GM21619 (cell line): ENCODE measurements at regions not wholly inside any gene's neighbourhood (a gene's known extent, or its start where the extent isn't known, plus 50 kb on each side); places are given as distances from the start of the nearest gene placed in this dataset.

Source experiments
- ATAC-seq: cut with Tn5 transposase; IDR thresholded peaks from one replicate; pipeline ENCODE4 v1.9.1; 2021; ENCODE audit not compliant: unreplicated experiment

DNA sequence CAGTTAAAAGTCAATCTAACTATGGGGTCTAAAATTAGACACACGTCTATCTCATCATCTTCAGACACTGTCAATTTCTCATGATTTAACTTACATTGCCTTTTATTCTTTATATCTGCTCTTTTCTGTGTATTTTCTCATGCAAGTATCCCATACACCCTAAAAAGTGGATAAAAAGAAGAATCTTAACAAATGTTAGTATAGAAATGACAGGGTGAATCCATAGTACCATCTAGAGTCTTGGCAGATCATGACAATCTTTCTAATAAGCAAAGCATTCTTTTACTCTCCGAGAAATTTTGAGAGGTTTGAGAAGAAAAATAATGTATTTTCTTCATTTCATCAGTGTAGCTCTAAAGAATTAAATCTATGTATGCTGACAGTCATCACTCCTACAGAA is 382.7 kb downstream of the C6orf118 start:
- ATAC-seq: no peak

DNA sequence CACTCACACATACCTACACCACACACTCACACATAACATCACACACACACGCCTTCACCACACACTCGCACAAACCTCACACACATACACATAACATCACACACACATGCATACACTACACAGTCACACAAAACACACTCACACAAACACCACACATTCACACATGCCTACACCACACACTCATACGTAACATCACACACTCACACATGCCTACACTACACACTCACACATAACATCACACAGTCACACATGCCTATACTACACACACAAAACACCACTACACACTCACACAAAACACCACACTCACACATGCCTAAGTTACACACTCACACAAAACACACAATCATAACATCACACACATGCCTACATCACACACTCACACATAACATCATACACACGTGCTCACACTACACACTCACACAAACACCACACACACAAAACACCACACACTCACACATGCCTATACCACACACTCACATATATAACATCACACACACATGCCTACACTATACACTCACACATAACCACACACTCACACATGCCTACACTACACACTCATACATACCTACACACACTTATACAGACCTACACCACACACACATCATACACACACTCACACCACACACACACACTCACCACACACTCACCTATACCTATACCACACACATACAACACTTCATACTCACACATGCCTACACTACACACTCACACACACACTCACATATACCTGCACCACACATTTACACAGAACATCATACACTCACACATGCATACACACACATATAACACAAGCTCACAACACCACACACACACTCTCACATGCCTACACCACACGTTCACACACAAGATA is 383.5 kb downstream of the C6orf118 start:
- no peak for ATAC-seq

DNA sequence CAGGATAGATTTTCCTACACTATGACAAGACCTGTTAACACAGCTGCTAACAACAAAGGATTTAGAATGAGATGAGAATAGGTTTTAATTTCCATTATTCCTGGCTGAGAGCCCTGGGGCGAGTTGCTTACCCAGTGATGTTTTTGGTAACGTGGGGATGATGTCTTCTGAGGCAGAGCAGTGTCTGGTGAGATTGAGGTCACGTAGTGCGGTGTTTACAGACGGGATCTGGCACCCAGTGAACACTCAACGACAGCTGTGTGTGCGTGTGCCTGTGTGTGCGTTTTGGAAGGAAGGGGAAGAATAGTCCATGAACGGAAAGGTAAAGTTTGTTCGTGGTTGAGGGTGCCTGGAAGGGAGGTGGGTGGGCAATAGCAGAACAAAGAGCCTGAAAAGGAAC is 384.7 kb downstream of the C6orf118 start:
- no peak for ATAC-seq

DNA sequence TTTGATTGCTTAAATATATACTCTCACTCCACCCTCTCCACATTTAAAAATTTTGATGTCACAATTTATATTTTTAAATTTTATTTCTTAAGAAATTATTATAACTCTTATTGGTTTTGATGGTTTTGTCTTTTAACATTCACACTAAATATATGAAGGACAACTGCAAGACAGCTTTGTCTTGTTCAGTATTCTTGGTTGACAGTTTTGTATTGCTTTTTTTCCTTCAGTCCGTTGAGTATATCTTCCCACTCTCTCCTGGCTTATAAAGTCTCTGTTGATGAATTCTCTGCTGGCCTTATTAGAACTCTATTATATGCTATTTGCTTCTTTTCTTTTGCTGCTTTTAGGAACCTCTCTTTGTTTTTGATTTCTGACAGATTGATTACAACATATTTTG is 392.2 kb downstream of the C6orf118 start:
- ATAC-seq: no peak

DNA sequence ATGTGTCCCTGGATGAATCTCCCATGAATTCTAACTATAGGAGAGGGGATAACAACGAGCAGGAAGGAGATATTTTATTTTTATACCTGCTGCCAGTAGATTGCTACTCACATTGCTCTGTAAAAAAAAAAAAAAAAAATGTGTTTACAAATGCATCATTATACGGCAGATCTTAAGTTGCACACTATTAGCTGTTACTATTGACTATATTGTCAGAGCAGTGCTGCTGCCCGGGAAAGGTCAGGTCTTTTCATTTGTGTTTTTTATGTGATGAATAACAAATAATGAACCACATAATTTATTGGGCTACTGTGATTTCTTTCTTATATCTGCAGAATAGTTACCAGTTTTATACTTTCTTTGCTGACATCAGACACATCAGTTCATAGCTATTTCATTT is 393.3 kb downstream of the C6orf118 start:
- ATAC-seq: no peak

DNA sequence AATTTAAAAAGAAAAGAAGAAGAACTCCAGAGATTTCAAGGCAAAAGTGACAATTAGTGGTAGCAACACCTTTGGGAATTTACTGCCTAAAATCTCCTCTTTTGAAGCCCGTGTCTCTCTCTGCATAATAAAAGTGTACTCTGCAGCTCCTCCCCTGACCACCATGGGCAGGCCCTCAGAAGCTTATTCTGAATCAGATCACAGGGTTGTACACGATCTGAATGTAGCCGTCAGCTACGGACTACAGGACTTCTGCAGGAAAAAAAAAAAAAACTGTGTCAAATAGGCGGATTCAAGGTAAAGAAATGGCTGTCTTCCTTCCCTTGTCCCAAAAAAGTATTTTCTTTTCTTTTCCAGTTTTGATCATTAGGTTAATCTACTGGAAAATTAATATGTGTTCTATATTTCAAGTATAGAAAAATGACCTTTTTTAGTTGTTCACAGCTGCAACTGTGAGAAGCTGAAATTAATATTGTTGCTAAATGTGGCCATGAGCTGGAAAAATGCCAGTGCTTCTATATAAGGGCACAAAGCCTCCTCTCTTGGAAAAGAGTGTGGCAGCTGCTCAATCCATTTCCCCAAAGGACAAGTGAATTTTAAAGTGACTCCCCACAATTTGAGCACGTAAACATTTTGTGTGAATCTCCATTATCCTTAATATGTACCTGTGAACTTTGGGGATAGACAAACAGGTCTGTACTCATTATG is 397.4 kb downstream of the C6orf118 start:
- no peak for ATAC-seq

DNA sequence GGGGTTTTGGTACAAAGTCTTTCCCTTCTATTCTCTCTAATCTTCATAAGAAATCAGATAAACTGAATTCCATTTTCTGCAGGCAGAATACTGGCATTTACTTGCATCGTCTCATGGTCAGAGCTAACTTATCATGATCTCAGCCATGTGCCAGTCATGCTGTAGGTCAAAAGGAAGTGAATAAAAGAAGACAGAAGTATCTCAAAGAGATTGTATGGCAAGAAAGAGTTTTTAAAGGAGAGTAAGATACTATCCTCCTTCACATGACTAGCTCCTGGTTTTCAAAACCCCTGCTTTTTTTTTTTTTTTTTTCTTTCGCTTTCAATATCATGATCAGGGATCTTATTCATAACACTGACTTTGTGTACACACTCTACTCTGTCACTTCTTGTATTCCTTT is 398.3 kb downstream of the C6orf118 start:
- ATAC-seq: no peak

DNA sequence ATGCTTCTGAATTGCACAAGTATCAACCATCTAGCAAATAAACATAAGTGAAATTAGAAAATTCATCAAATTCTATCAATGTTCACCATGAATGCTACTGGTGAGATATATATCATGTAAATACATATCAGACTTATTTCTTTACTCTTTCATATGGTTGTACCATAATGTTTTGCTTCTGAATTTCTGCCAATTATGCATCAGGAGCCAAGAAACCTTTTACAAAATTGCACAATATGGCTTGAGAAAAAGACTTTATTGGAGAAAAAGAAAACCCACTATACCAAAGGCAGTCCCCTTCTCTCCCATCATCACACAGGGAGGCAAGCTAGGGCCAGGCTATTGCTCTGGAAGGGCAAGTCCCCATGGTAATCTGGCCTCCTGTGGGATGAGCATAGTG is 402.6 kb downstream of the C6orf118 start:
- no peak for ATAC-seq

DNA sequence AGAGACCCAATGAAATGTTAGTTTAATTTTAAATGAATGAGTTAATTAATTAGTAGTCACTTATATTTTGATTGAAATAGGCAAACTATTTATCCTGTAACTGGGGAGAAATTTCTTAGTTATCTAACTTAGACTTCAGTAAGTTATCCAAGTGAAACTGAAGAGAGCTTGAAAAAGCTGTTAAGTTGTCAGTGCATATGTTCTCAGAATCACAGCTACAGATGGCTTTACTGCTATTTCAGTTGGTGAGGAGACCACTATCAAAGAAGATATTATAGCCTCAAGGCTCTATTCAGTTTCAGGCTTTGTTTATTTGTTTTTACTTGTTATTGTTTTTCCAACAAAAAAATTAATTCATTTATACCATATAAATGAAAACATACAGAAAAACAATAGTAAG is 404.1 kb downstream of the C6orf118 start:
- ATAC-seq: no peak

DNA sequence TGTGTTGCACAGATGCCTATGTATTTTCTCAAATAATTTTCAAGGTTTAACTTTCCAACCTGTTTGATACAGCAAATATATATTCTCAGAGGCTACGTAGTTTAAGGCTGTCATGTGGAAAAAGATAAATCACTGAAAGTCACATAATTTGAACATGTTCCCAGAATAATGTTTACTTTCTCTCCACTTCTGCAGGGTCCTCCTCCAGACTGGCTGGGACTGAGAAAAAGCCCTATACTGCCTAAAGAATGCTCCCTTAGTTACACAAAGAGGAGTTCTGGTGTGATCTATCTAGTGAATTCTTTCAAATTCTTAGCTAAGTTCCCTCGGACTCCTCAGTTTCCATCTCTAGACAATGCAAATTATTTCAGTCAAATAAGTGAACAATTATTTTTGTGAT is 411.0 kb downstream of the C6orf118 start:
- no peak for ATAC-seq

DNA sequence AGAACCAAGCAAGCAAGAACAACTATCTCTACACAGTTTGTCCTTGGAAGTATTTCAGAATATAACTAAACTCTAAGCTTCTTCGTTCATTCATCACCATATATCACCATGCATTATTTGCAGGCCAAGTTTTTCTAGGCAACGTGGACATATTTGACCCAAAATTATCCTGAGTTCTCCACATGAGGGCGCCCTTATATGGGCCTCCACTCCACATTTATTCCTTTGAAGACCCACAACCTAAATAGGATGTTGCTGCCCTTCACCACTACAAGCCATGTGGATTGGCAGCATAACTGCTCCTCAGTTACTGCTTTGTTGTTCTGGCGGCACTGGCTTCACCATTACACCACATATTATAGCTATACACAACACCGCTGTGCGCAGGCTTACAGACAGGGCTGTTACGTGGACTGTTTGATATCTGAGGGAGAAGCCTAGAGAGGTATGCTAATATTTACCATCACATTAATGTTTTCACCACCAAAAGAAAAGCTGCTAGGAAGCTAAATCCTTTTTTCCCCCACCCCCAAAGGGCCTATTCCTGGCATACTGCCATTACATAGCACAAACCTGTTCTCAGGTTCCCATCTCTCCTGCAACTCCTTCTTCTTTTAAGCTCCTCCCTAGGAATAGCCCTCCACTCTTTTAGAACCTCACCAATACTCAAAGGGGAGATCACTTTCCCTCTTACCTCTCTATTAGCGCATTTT is 411.7 kb downstream of the C6orf118 start:
- no peak for ATAC-seq

DNA sequence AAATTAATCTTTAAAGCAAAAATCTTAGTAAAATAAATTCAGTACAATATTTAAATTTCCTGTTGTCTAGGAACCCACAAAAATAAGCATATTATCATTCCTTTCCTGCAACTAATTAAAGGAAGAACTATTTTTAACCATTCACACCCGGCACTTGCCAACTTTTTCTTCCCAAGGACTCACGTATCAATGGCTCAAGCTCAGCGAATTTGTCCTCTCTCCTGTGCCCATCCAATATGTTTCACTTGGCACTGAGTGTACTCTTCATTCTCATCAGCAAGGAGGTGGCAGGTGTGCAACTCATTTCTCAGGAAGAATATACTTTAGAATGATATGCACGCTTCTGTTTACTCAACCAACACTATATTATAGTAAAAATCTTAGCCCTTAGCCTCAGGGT is 419.4 kb downstream of the C6orf118 start:
- ATAC-seq: no peak

DNA sequence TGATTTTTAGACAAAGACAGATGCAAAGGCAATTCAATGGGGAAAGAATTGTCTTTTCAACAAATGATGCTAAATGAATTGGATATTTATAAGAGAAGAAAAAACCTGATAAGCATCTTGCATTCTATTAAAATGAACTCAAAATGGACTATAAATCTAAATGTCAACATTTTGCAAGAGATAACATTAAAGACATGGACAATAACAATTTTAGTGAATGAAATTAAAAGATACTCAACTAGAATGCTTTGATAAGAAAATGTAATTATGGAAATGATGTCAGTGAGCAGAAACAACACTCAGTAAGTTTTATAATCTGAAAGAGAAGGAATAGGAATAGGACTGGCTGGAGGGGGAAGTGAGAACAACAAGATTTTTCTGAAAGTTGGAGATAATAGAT is 421.7 kb downstream of the C6orf118 start:
- no peak for ATAC-seq

DNA sequence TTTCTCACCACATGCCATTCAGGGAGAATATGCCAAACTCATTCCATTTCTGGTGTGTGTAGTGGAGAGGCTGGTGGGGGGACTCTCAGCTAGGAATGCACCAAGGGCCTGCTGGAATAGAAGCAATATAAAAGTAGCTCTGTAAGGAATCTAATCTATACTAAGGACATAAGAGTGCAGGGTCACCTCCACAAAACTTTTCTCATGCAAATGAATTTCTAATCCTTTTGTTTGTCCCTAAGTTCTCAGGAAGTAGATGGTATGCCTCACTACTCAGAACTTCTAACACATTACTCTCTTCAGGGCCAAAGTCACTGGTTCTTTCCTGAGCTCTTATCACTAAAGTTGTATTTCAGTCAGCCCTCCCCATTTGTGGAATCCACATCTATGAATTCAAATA is 427.2 kb downstream of the C6orf118 start:
- ATAC-seq: no peak

DNA sequence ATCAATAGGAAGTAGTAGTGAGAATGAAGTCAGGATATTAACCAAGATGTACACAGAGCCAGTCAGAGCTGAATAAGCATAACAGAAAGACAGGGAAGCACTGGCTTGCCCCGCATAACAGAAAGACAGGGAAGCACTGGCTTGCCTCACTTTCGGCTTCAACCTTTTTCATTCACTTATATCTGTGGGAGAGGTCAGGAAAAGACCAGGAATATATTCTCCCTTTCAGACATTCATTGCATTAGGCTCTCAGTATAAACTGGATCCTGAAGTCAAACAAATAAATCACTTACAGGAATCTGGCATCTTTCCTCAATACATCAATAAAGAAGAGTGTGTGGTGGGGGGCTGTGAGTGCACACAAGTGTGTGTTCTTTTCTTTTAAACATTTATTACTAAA is 437.6 kb downstream of the C6orf118 start:
- ATAC-seq: no peak

DNA sequence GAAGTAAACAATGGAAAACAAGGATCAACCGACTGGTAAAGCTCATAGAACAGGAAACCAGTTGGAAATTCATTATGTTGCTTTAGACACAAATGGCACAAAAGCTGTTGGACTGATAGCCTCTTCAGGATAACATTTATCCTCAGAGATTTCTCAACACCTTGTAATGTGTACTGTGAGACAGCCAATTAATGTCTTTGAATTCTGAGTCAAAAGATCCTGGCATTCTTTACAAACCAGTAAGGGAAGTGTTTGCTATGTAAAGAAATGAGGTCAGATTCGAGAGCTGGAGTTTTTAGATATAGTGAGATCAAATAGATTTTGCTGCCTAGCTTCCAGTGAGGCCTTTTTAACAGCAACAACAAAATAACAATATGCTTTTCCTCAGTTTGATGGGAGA is 439.2 kb downstream of the C6orf118 start:
- no peak for ATAC-seq

DNA sequence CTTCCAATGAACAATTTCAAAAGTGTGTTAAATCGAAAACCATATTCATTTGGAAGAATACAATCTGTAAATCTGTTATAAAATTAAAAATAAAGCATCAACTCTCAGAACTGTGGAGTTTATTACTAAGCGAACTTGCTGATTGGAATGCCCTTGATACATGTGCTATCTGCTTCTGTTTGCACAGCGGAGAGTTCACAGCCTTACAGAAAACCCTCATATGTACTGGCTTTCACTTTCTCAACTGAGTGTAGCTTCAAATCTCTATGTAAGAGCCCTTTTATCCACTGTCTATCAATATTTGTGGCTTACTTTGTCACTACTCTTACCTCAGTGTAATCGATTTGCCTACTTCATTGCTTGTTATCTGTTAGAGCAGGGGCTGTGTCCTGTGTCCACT is 447.4 kb downstream of the C6orf118 start:
- no peak for ATAC-seq

DNA sequence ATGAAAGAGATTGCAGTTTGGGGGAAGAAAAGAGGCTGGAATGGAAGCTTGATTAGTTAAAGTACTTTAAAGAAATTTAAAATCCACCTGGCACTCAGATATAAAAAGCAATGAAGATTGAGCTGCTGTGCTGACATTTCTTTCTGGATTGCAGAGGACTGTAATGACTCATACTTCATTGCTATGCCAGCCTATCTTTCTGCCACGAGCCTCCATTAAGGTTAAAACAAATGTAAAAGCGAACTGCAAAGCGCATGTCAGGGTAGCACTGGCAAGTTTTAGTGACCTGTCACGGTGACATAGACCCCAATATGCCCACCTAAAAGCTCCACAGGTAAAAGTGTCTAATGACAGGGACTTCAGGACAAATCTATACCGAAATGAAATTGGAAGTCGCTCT is 449.6 kb downstream of the C6orf118 start:
- no peak for ATAC-seq

DNA sequence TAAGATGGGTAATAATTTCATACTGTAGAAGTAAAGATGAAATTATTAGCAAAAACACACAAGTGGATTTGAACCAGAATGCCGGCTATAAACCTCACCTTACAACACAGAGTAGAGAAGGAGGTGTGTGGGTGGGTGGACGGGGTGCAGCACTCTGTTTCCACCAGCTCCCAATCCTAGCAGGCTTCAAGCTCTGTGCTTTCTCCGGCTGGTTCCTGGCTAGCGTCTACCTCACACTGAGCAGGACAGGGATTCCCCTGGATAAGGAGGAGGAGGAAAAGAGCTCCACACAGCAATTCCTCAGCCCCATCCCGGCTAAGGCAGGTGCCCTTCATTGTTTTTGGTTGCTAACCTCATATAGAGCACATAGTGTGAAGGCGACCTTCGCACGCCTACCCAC is 453.3 kb downstream of the C6orf118 start:
- ATAC-seq: no peak

DNA sequence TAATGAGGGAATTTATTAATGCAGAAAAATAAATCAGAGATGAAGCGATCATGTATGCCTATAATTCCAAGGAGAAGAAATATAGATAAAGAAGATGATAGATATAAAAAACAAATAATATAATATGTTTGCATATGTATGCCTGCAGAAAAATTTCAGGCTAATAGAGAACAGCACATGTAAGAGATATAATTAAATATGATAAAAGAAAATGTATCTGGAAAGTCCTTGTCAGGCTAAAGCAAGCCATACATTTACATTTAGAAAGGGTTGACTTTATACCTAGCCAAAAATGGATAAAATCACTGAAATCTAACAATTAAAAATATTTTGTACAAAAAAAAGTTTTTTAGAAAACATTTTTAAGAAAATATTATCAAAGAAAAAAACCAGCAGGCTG is 454.1 kb downstream of the C6orf118 start:
- no peak for ATAC-seq

DNA sequence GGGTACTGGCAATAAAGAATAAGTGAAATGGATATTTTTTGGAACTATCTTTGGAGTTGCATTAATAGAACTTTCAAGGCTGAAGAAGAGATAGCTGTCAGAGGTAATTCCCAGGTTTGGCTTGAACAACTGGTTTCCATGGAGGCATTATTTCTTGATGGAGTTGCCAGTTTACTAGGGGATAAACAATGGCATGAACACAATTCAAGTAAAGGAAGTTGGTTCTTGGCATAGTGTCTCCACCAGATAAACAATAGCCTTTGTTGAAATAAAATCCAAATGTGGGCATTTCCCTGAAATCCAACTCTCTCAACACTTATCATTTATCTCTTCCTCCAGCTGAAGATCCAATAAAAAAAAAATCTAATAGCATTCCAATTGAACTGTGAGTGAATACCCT is 454.9 kb downstream of the C6orf118 start:
- ATAC-seq: no peak

DNA sequence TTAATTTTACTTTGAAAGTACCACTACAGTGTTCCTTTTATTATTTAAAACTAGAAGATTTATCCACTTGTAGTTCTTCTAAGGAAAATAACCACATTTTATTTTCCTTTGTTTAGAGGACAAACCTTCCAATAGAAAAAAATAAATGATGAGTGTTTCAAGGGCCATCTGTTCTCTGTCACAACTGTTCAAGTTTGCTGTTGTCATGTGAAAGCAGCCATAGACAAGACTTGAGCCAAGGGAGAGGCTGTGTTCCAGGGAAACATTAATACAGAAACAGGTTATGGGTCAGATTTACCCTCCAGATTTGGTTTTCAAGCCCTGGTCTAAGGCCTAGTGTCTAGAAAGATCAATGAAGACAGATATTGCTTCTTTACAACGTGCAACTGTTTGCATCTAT is 463.6 kb downstream of the C6orf118 start:
- ATAC-seq: no peak
